Kidney tubule cell (primary cell): ENCODE measurements at regions not wholly inside any gene's neighbourhood (a gene's known extent, or its start where the extent isn't known, plus 50 kb on each side); places are given as distances from the start of the nearest gene placed in this dataset.
"Not testable (repeated sequence)": the region's sequence is repeated elsewhere in the genome, so short reads cannot be mapped to it uniquely, and the experiment has no call there.

Experiments used
- DNase-seq: peaks from one replicate; pipeline ENCODE4 v3.0.0-alpha.2; 2018; ENCODE audit warnings: low spot score

GRCh38 chr6:100228437-100228833 is 234.4 kb upstream of the MCHR2 start:
- peak; percentile 13 for DNase-seq

GRCh38 chr6:100226811-100227210 is 232.8 kb upstream of the MCHR2 start:
- DNase-seq, result no peak

GRCh38 chr6:100223952-100224351 is 229.9 kb upstream of the MCHR2 start:
- DNase-seq, result not testable (repeated sequence)

- DNase-seq, result no peak
These were observed 226.5 kb upstream of the MCHR2 start for GRCh38 chr6:100220543-100220942.

GRCh38 chr6:100217225-100218012 is 223.4 kb upstream of the MCHR2 start:
- no peak for DNase-seq

GRCh38 chr6:100216760-100217159 is 222.7 kb upstream of the MCHR2 start:
- DNase-seq, result no peak

- DNase-seq, result no peak
These were observed 218.1 kb upstream of the MCHR2 start for GRCh38 chr6:100212131-100212530.

- no peak for DNase-seq
These were observed 216.4 kb upstream of the MCHR2 start for GRCh38 chr6:100210137-100211117.

- DNase-seq, result no peak
These were observed 215.5 kb upstream of the MCHR2 start for GRCh38 chr6:100209323-100210136.

- peak; percentile 94 for DNase-seq
These were observed 209.4 kb upstream of the MCHR2 start for GRCh38 chr6:100203400-100203799.

- DNase-seq, result peak; percentile 94
These were observed 208.6 kb upstream of the MCHR2 start for GRCh38 chr6:100202417-100203194.

- not testable (repeated sequence) for DNase-seq
These were observed 202.4 kb upstream of the MCHR2 start for GRCh38 chr6:100196214-100196982.

- DNase-seq, result not testable (repeated sequence)
These were observed 201.2 kb upstream of the MCHR2 start for GRCh38 chr6:100195244-100195643.

GRCh38 chr6:100194535-100194934 is 200.5 kb upstream of the MCHR2 start:
- no peak for DNase-seq

- no peak for DNase-seq
These were observed 194.7 kb upstream of the MCHR2 start for GRCh38 chr6:100188754-100189153.

- DNase-seq, result peak; percentile 37
These were observed 192.5 kb upstream of the MCHR2 start for GRCh38 chr6:100186552-100186951.

- DNase-seq, result no peak
These were observed 191.6 kb upstream of the MCHR2 start for GRCh38 chr6:100185615-100186014.

- DNase-seq, result no peak
These were observed 190.4 kb upstream of the MCHR2 start for GRCh38 chr6:100184473-100184872.

GRCh38 chr6:100182313-100182712 is 188.3 kb upstream of the MCHR2 start:
- DNase-seq, result no peak

GRCh38 chr6:100181309-100181708 is 187.3 kb upstream of the MCHR2 start:
- DNase-seq, result no peak
